ENCODE measurements at regions not wholly inside any gene's neighbourhood (a gene's known extent, or its start where the extent isn't known, plus 50 kb on each side); places are given as distances from the start of the nearest gene placed in this dataset.

GRCh38 chr11:15794361-15795150 lies 561.8 kb downstream of the SOX6 start:
- TF ChIP-seq BRF1 (IDR thresholded peaks at IDR 0.05; ENCODE audit: borderline replicate concordance, extremely low read depth, insufficient read length) (no peak), ZFP30 (CRISPR knock-in tag; IDR thresholded peaks at IDR 0.05; ENCODE audit: borderline replicate concordance) (no peak), EZH2 (IDR thresholded peaks at IDR 0.05; ENCODE audit: borderline replicate concordance, low read depth, low read length) (no peak), CTCF (IDR thresholded peaks at IDR 0.05 in 2 of 3, conservative IDR thresholded peaks at IDR 0.05 in 1 of 3; ENCODE audit: insufficient read depth in 2 of 3, low read depth in 1 of 3, low read length in 3 of 3) (no peak), BHLHE40 (IDR thresholded peaks at IDR 0.05; ENCODE audit: low read length) (no peak), NFE2L1 (tag; IDR thresholded peaks at IDR 0.05; ENCODE audit: borderline replicate concordance, low read depth) (no peak), NR2C2 (CRISPR knock-in tag; IDR thresholded peaks at IDR 0.05) (no peak), NR2C2 (tag; IDR thresholded peaks at IDR 0.05) (no peak), SAP30 (IDR thresholded peaks at IDR 0.05; ENCODE audit: borderline replicate concordance, insufficient read depth, low read depth, low read length, poor library complexity, severe bottlenecking) (no peak), ETV6 (IDR thresholded peaks at IDR 0.05; ENCODE audit: borderline replicate concordance in 1 of 2, low read depth in 2 of 2, low read length in 1 of 2) (no peak), ETV6 (CRISPR knock-in tag; IDR thresholded peaks at IDR 0.05; ENCODE audit: borderline replicate concordance) (no peak), POLR2A (conservative IDR thresholded peaks at IDR 0.05) (no peak), RCOR1 (IDR thresholded peaks at IDR 0.05; ENCODE audit: borderline replicate concordance in 1 of 2, low read depth in 2 of 2, low read length in 2 of 2) (no peak)
